A549 (cell line): ENCODE measurements at regions not wholly inside any gene's neighbourhood (a gene's known extent, or its start where the extent isn't known, plus 50 kb on each side); places are given as distances from the start of the nearest gene placed in this dataset.

Experiments
- CBX8 ChIP-seq: fragments of 200-600 bp; sonication (generic); IDR thresholded peaks from 2 replicates; pipeline ENCODE4 v1.6.1; 2016
- JUNB ChIP-seq: fragments of >200 bp; sonication (Bioruptor Twin); formaldehyde crosslinking; IDR thresholded peaks from 2 replicates; pipeline ENCODE4 v1.6.1; 2016
- KDM5A ChIP-seq: fragments of 200-600 bp; sonication (generic); IDR thresholded peaks from 2 replicates; pipeline ENCODE4 v1.6.1; 2016; ENCODE audit warnings: antibody characterized with exemption, mild to moderate bottlenecking
- NR3C1 ChIP-seq: fragments of >200 bp; sonication (Bioruptor Twin); formaldehyde crosslinking; IDR thresholded peaks from 3 replicates; pipeline ENCODE4 v1.6.1; 2017
- POLR2A ChIP-seq: IDR thresholded peaks from 2 replicates; pipeline ENCODE4 v1.6.1; 2012; ENCODE audit warnings: mild to moderate bottlenecking, low read length
- RAD21 ChIP-seq, 2 experiments: fragments of >200 bp in 1 of 2; sonication (Bioruptor Twin) in 1 of 2; formaldehyde crosslinking in 1 of 2; IDR thresholded peaks in 1 of 2; conservative IDR thresholded peaks in 1 of 2; 2 replicates in 1 of 2; 3 replicates in 1 of 2; pipeline ENCODE4 v1.6.1; 2012 to 2018; ENCODE audit warnings: inconsistent platforms in 1 of 2
- TF ChIP-seq, protein P1 (sequence below): IDR thresholded peaks from 2 replicates; pipeline ENCODE4 v1.6.1; 2012
- TF ChIP-seq, protein P2 (sequence below): fragments of >200 bp; sonication (Bioruptor Twin); formaldehyde crosslinking; IDR thresholded peaks from 3 replicates; pipeline ENCODE4 v1.5.1; 2016
- TF ChIP-seq, protein P3 (sequence below): fragments of 450-650 bp; IDR thresholded peaks from 2 replicates; pipeline ENCODE4 v1.6.1; 2014; ENCODE audit warnings: antibody characterized with exemption
- TF ChIP-seq, protein P4 (sequence below): fragments of 200-600 bp; sonication (generic); IDR thresholded peaks from 2 replicates; pipeline ENCODE4 v1.6.1; 2016; ENCODE audit warnings: antibody characterized with exemption, mild to moderate bottlenecking, moderate library complexity

DNA sequence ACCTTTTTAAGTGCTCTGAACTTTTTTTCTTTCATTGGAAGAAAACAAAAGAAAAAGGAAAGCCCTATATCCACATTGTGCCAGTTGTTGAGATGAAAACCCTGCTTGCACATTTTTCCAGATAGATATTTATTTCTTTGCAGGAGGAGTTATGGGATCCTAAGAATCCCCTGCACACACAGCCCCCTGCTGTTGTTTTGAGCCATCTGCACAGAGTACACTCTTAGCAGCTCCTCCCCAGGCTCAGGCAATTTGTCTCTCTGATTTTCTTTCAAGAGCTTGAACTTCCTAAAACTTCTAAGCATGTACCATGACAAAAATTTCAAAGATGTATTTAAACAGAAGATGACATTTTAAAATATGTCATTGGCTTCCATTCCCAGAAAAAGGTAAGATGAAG, 436.9 kb downstream of the METTL4 start:
- TF ChIP-seq, protein P1, sequence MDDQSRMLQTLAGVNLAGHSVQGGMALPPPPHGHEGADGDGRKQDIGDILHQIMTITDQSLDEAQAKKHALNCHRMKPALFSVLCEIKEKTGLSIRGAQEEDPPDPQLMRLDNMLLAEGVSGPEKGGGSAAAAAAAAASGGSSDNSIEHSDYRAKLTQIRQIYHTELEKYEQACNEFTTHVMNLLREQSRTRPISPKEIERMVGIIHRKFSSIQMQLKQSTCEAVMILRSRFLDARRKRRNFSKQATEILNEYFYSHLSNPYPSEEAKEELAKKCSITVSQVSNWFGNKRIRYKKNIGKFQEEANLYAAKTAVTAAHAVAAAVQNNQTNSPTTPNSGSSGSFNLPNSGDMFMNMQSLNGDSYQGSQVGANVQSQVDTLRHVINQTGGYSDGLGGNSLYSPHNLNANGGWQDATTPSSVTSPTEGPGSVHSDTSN, result no peak
- TF ChIP-seq POLR2A (no peak), JUNB (no peak), NR3C1 (no peak), KDM5A (no peak), CBX8 (no peak), RAD21 (conservative IDR thresholded peaks at IDR 0.05 in 1 of 2, IDR thresholded peaks at IDR 0.05 in 1 of 2) (no peak)
- TF ChIP-seq, protein P2, sequence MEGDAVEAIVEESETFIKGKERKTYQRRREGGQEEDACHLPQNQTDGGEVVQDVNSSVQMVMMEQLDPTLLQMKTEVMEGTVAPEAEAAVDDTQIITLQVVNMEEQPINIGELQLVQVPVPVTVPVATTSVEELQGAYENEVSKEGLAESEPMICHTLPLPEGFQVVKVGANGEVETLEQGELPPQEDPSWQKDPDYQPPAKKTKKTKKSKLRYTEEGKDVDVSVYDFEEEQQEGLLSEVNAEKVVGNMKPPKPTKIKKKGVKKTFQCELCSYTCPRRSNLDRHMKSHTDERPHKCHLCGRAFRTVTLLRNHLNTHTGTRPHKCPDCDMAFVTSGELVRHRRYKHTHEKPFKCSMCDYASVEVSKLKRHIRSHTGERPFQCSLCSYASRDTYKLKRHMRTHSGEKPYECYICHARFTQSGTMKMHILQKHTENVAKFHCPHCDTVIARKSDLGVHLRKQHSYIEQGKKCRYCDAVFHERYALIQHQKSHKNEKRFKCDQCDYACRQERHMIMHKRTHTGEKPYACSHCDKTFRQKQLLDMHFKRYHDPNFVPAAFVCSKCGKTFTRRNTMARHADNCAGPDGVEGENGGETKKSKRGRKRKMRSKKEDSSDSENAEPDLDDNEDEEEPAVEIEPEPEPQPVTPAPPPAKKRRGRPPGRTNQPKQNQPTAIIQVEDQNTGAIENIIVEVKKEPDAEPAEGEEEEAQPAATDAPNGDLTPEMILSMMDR, result no peak
- TF ChIP-seq, protein P3, sequence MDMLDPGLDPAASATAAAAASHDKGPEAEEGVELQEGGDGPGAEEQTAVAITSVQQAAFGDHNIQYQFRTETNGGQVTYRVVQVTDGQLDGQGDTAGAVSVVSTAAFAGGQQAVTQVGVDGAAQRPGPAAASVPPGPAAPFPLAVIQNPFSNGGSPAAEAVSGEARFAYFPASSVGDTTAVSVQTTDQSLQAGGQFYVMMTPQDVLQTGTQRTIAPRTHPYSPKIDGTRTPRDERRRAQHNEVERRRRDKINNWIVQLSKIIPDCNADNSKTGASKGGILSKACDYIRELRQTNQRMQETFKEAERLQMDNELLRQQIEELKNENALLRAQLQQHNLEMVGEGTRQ, result no peak
- TF ChIP-seq, protein P4, sequence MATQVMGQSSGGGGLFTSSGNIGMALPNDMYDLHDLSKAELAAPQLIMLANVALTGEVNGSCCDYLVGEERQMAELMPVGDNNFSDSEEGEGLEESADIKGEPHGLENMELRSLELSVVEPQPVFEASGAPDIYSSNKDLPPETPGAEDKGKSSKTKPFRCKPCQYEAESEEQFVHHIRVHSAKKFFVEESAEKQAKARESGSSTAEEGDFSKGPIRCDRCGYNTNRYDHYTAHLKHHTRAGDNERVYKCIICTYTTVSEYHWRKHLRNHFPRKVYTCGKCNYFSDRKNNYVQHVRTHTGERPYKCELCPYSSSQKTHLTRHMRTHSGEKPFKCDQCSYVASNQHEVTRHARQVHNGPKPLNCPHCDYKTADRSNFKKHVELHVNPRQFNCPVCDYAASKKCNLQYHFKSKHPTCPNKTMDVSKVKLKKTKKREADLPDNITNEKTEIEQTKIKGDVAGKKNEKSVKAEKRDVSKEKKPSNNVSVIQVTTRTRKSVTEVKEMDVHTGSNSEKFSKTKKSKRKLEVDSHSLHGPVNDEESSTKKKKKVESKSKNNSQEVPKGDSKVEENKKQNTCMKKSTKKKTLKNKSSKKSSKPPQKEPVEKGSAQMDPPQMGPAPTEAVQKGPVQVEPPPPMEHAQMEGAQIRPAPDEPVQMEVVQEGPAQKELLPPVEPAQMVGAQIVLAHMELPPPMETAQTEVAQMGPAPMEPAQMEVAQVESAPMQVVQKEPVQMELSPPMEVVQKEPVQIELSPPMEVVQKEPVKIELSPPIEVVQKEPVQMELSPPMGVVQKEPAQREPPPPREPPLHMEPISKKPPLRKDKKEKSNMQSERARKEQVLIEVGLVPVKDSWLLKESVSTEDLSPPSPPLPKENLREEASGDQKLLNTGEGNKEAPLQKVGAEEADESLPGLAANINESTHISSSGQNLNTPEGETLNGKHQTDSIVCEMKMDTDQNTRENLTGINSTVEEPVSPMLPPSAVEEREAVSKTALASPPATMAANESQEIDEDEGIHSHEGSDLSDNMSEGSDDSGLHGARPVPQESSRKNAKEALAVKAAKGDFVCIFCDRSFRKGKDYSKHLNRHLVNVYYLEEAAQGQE, result no peak
